GM21619 (cell line): ENCODE measurements at regions not wholly inside any gene's neighbourhood (a gene's known extent, or its start where the extent isn't known, plus 50 kb on each side); places are given as distances from the start of the nearest gene placed in this dataset.
"Not testable (repeated sequence)": the region's sequence is repeated elsewhere in the genome, so short reads cannot be mapped to it uniquely, and the experiment has no call there.

Experiments
- ATAC-seq: cut with Tn5 transposase; IDR thresholded peaks from one replicate; pipeline ENCODE4 v1.9.1; 2021; ENCODE audit not compliant: unreplicated experiment

GRCh38 chr1:224061436-224061835 lies 52.5 kb upstream of the FBXO28 start:
- no peak for ATAC-seq

- no peak for ATAC-seq
Observed at GRCh38 chr1:224059897-224060427, 53.9 kb upstream of the FBXO28 start.

GRCh38 chr1:224058303-224058702 lies 55.6 kb upstream of the FBXO28 start:
- no peak for ATAC-seq

GRCh38 chr1:224057461-224058199 lies 56.3 kb upstream of the FBXO28 start:
- no peak for ATAC-seq

- ATAC-seq: no peak
Observed at GRCh38 chr1:224054611-224055010, 59.3 kb upstream of the FBXO28 start.

GRCh38 chr1:224054012-224054411 lies 59.9 kb upstream of the FBXO28 start:
- ATAC-seq: no peak

GRCh38 chr1:224053456-224053855 lies 60.5 kb upstream of the FBXO28 start:
- no peak for ATAC-seq

GRCh38 chr1:224052772-224053171 lies 61.1 kb upstream of the FBXO28 start:
- no peak for ATAC-seq

- ATAC-seq: not testable (repeated sequence)
Observed at GRCh38 chr1:224051782-224052181, 62.1 kb upstream of the FBXO28 start.

- no peak for ATAC-seq
Observed at GRCh38 chr1:224051086-224051406, 62.9 kb upstream of the FBXO28 start.

- ATAC-seq: no peak
Observed at GRCh38 chr1:224047538-224047937, 66.4 kb upstream of the FBXO28 start.

GRCh38 chr1:224045556-224045955 lies 68.4 kb upstream of the FBXO28 start:
- no peak for ATAC-seq

- no peak for ATAC-seq
Observed at GRCh38 chr1:224044420-224044819, 69.5 kb upstream of the FBXO28 start.

GRCh38 chr1:224042557-224043118 lies 71.3 kb upstream of the FBXO28 start:
- no peak for ATAC-seq

GRCh38 chr1:224041032-224041431 lies 72.9 kb upstream of the FBXO28 start:
- ATAC-seq: no peak

- not testable (repeated sequence) for ATAC-seq
Observed at GRCh38 chr1:224040423-224040822, 73.5 kb upstream of the FBXO28 start.

- not testable (repeated sequence) for ATAC-seq
Observed at GRCh38 chr1:224040006-224040405, 73.9 kb upstream of the FBXO28 start.

GRCh38 chr1:224038832-224039231 lies 75.1 kb upstream of the FBXO28 start:
- not testable (repeated sequence) for ATAC-seq

- not testable (repeated sequence) for ATAC-seq
Observed at GRCh38 chr1:224037362-224037761, 76.5 kb upstream of the FBXO28 start.

- ATAC-seq: not testable (repeated sequence)
Observed at GRCh38 chr1:224032608-224033276, 81.2 kb upstream of the FBXO28 start.

GRCh38 chr1:224031986-224032385 lies 81.9 kb upstream of the FBXO28 start:
- not testable (repeated sequence) for ATAC-seq

GRCh38 chr1:224030257-224030656 lies 83.7 kb upstream of the FBXO28 start:
- not testable (repeated sequence) for ATAC-seq
